IMR-90 (cell line): ENCODE measurements at regions not wholly inside any gene's neighbourhood (a gene's known extent, or its start where the extent isn't known, plus 50 kb on each side); places are given as distances from the start of the nearest gene placed in this dataset.
"Not testable (repeated sequence)": the region's sequence is repeated elsewhere in the genome, so short reads cannot be mapped to it uniquely, and the experiment has no call there.

Experiments
- ATAC-seq: fragments of 200-7000 bp; cut with Tn5 transposase; 2 replicates; pipeline ENCODE4 v1.9.1; 2020; ENCODE audit warnings: low read depth, mild to moderate bottlenecking, moderate library complexity
- BruUV-seq: library from RNA; stranded (reverse); fragments of 400-500 nt; replicated peaks from 2 replicates; lab custom pipeline; 2021; lab: Mats Ljungman, UMichigan
- CTCF ChIA-PET: fragments of 300-600 bp; formaldehyde crosslinking; extraction: SDS; loops from one replicate; lab custom pipeline; 2021; ENCODE audit warnings: antibody characterized with exemption; lab: Yijun Ruan, JAX
- POLR2A ChIA-PET: fragments of 300-600 bp; sonication (Branson Sonifier 250); formaldehyde crosslinking; loops from one replicate; lab custom pipeline; 2022; ENCODE audit warnings: antibody characterized with exemption; ENCODE audit not compliant: unreplicated experiment; lab: Charles Lee
- DNase-seq: peaks from one replicate; pipeline ENCODE4 v3.0.0; 2013
- H2AFZ ChIP-seq: replicated peaks from 2 replicates; pipeline ENCODE3; 2013; ENCODE audit warnings: low read length, mild to moderate bottlenecking; ENCODE audit not compliant: poor library complexity
- H2AK5ac ChIP-seq: 2 replicates; pipeline ENCODE4 v1.6.1; 2013; ENCODE audit warnings: low read depth, low read length, inconsistent platforms
- H2AK9ac ChIP-seq: replicated peaks from 2 replicates; pipeline ENCODE3; 2013; ENCODE audit warnings: mild to moderate bottlenecking, low read depth, low read length, moderate library complexity; ENCODE audit not compliant: poor library complexity
- H2BK120ac ChIP-seq: 2 replicates; pipeline ENCODE4 v1.6.1; 2013; ENCODE audit warnings: low read depth, low read length, inconsistent platforms
- H2BK15ac ChIP-seq: 3 replicates; pipeline ENCODE4 v1.6.1; 2013; ENCODE audit warnings: low read depth, low read length, inconsistent platforms
- H2BK20ac ChIP-seq: 2 replicates; pipeline ENCODE4 v1.6.1; 2013; ENCODE audit warnings: low read depth, mild to moderate bottlenecking, inconsistent platforms, low read length, moderate library complexity
- H2BK5ac ChIP-seq: 2 replicates; pipeline ENCODE4 v1.6.1; 2013; ENCODE audit warnings: mild to moderate bottlenecking, low read depth, low read length, inconsistent platforms; ENCODE audit not compliant: poor library complexity, severe bottlenecking
- H3K14ac ChIP-seq: replicated peaks from 2 replicates; pipeline ENCODE4 v1.6.1; 2013; ENCODE audit warnings: low read depth, low read length, inconsistent platforms
- H3K18ac ChIP-seq: 2 replicates; pipeline ENCODE4 v1.6.1; 2013; ENCODE audit warnings: low read depth, low read length, control low read depth
- H3K23ac ChIP-seq: 2 replicates; pipeline ENCODE4 v1.6.1; 2013; ENCODE audit warnings: low read depth, low read length, inconsistent platforms
- H3K27ac ChIP-seq: 2 replicates; pipeline ENCODE4 v1.5.1; 2013; ENCODE audit warnings: mild to moderate bottlenecking, control low read depth, low read length; ENCODE audit not compliant: insufficient read depth
- H3K27me3 ChIP-seq: 2 replicates; pipeline ENCODE4 v1.6.1; 2013; ENCODE audit warnings: low read length; ENCODE audit not compliant: control insufficient read depth, insufficient read depth
- H3K36me3 ChIP-seq: 2 replicates; pipeline ENCODE4 v1.6.1; 2013; ENCODE audit warnings: low read length, mixed read lengths; ENCODE audit not compliant: control insufficient read depth, insufficient read depth
- H3K4ac ChIP-seq: 2 replicates; pipeline ENCODE4 v1.6.1; 2013; ENCODE audit warnings: low read depth, low read length, inconsistent platforms
- H3K4me1 ChIP-seq: 2 replicates; pipeline ENCODE4 v1.6.1; 2013; ENCODE audit warnings: low read length, mixed read lengths; ENCODE audit not compliant: control insufficient read depth, insufficient read depth
- H3K4me2 ChIP-seq: 2 replicates; pipeline ENCODE4 v1.6.1; 2013; ENCODE audit warnings: low read depth, mild to moderate bottlenecking, control low read depth, low read length, moderate library complexity
- H3K4me3 ChIP-seq: 2 replicates; pipeline ENCODE4 v1.5.1; 2013; ENCODE audit warnings: low read depth, mild to moderate bottlenecking, control low read depth, low read length, moderate library complexity; ENCODE audit not compliant: insufficient read depth
- H3K56ac ChIP-seq: 2 replicates; pipeline ENCODE4 v1.6.1; 2013; ENCODE audit warnings: low read length, inconsistent platforms; ENCODE audit not compliant: insufficient read depth; ENCODE audit errors: extremely low read depth
- H3K79me1 ChIP-seq, 2 experiments: 2 replicates each; pipeline ENCODE4 v1.6.1; 2013; ENCODE audit warnings: low read length in 2 of 2, inconsistent platforms in 1 of 2, low read depth in 1 of 2
- H3K9ac ChIP-seq: 2 replicates; pipeline ENCODE4 v1.6.1; 2013; ENCODE audit warnings: low read depth, low read length, control low read depth
- H3K9me1 ChIP-seq: 2 replicates; pipeline ENCODE4 v1.6.1; 2013; ENCODE audit warnings: low read length, inconsistent platforms; ENCODE audit not compliant: insufficient read depth
- H3K9me3 ChIP-seq: 2 replicates; pipeline ENCODE4 v1.6.1; 2013; ENCODE audit warnings: low read length; ENCODE audit not compliant: control insufficient read depth, insufficient read depth
- H4K20me1 ChIP-seq: 2 replicates; pipeline ENCODE4 v1.6.1; 2013; ENCODE audit warnings: low read length, inconsistent platforms; ENCODE audit not compliant: insufficient read depth
- H4K5ac ChIP-seq: 2 replicates; pipeline ENCODE4 v1.6.1; 2013; ENCODE audit warnings: mild to moderate bottlenecking, low read depth, low read length, control low read depth
- H4K8ac ChIP-seq, 2 experiments: 2 replicates each; pipeline ENCODE4 v1.6.1; 2013; ENCODE audit warnings: low read depth in 2 of 2, low read length in 2 of 2, control low read depth in 1 of 2, inconsistent platforms in 1 of 2
- H4K91ac ChIP-seq: 2 replicates; pipeline ENCODE4 v1.6.1; 2013; ENCODE audit warnings: low read depth, low read length, inconsistent platforms; ENCODE audit not compliant: insufficient read depth
- WGBS, 2 experiments: methylation state at CpG; one replicate each; pipeline versions ENCODE4 v1.1.5 to v1.1.7; 2013; ENCODE audit warnings: missing lambda C conversion rate in 2 of 2; ENCODE audit not compliant: insufficient read length in 1 of 2; ENCODE audit errors: extremely low coverage in 2 of 2; 5-methylcytosine and 5-hydroxymethylcytosine counted together
- dilution Hi-C: fragments of 300-500 bp; cut with HindIII; formaldehyde crosslinking; loops from one replicate; pipeline ENCODE4 v1.14.3; 2018; ENCODE audit warnings: low sequenced_read_pairs; ENCODE audit not compliant: unreplicated experiment
- in situ Hi-C: fragments of 300-500 bp; cut with MboI; formaldehyde crosslinking; loops from 3 replicates; pipeline ENCODE4 v1.14.3; 2019; ENCODE audit warnings: low sequenced_read_pairs, inconsistent platforms, mixed read lengths
- intact Hi-C: fragments of 100-400 bp; cut with micrococcal nuclease; formaldehyde crosslinking; loops from 2 replicates; pipeline ENCODE4 v1.10.0; 2022

DNA sequence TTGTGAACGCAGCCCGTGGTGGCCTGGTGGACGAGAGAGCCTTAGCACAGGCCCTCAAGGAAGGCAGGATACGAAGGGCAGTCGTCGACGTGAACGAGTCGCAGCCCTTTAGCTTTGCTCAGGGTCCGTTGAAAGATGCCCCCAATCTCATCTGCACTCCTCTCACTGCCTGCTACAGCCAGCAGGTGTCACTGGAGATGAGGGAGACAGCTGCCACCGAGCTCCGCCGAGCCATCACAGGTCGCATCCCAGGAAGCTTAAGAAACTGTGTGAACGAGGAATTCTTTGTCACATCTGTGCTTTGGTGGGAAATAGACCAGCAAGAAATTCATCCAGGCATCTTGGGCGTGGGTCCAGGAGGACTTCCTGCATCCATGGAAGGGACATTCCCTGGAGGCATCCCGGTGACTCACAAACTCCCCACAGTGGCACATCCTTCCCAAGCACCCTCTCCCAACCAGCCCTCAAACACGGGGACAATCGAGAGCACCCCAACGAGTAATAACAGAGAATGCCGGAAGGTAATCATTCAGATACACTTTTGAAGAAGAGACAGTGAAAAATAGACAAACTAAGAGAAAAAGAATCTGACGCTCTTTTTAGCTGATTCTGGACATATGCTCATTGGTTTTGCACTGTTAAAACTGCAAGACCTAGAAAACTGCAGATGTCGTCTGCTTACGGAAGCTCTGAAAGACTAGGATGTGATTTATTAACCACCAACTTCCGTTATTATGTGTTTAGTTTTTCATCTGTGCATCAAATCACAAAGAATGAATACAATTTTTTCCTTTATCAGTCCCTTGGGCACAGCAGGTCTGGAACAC is 3391.3 kb upstream of the TPTE start:
- 0 out of 2 replicates have a peak, but pooled peaks have one; percentile 14 for ATAC-seq
- H3K4me2 ChIP-seq, POLR2A ChIA-PET, intact Hi-C loops, H4K20me1 ChIP-seq, H4K5ac ChIP-seq, H3K36me3 ChIP-seq, H3K23ac ChIP-seq, H2BK20ac ChIP-seq, dilution Hi-C loops, H3K14ac ChIP-seq, H3K9ac ChIP-seq, H2BK5ac ChIP-seq, H2BK15ac ChIP-seq, H4K91ac ChIP-seq, H3K18ac ChIP-seq, H3K4ac ChIP-seq, H2AK5ac ChIP-seq, BruUV-seq, H3K27me3 ChIP-seq, H3K4me3 ChIP-seq, DNase-seq, H3K56ac ChIP-seq, H2BK120ac ChIP-seq, H3K79me1 ChIP-seq, H2AFZ ChIP-seq, H3K9me1 ChIP-seq, in situ Hi-C loops, H3K27ac ChIP-seq, H4K8ac ChIP-seq, H2AK9ac ChIP-seq, H3K4me1 ChIP-seq, H3K9me3 ChIP-seq, CTCF ChIA-PET: not testable (repeated sequence)
- no CpG with 5 or more reads among the region's 25 CpGs for WGBS, 2 experiments
